ENCODE measurements at regions not wholly inside any gene's neighbourhood (a gene's known extent, or its start where the extent isn't known, plus 50 kb on each side); places are given as distances from the start of the nearest gene placed in this dataset.

- TF ChIP-seq CTCF (IDR thresholded peaks at IDR 0.05) = no peak
- no peak for TF ChIP-seq POLR2A (IDR thresholded peaks at IDR 0.05)
Observed at GRCh38 chr18:30775629-30776028, 266.9 kb downstream of the DSC3 start.
